ENCODE measurements at regions not wholly inside any gene's neighbourhood (a gene's known extent, or its start where the extent isn't known, plus 50 kb on each side); places are given as distances from the start of the nearest gene placed in this dataset.

DNA sequence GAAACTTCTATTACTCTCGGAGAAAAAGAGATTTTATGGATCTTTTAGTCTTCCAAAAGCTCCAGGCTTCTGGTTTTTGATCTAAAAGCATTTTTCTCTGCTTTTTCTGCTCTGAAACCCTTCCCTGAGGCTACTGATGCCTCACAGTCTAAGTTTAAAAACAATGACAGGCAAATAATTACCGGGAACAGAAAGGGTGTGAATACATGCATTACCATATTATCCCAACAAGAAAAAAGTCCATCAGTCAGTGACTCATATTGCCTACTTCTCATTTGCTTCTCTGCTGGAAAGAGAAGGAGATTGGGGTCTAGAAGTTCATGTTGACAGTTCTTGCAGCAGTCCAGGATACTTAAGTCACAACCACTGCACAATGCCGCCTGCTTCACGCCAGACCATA is 482.9 kb upstream of the C16orf82 start:
- no peak for TF ChIP-seq EZH2 (IDR thresholded peaks at IDR 0.05; ENCODE audit: low read length, missing control alignments)
- TF ChIP-seq, protein P1, sequence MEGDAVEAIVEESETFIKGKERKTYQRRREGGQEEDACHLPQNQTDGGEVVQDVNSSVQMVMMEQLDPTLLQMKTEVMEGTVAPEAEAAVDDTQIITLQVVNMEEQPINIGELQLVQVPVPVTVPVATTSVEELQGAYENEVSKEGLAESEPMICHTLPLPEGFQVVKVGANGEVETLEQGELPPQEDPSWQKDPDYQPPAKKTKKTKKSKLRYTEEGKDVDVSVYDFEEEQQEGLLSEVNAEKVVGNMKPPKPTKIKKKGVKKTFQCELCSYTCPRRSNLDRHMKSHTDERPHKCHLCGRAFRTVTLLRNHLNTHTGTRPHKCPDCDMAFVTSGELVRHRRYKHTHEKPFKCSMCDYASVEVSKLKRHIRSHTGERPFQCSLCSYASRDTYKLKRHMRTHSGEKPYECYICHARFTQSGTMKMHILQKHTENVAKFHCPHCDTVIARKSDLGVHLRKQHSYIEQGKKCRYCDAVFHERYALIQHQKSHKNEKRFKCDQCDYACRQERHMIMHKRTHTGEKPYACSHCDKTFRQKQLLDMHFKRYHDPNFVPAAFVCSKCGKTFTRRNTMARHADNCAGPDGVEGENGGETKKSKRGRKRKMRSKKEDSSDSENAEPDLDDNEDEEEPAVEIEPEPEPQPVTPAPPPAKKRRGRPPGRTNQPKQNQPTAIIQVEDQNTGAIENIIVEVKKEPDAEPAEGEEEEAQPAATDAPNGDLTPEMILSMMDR (conservative IDR thresholded peaks at IDR 0.05 in 1 of 2, IDR thresholded peaks at IDR 0.05 in 1 of 2; ENCODE audit: low read depth in 1 of 2, low read length in 2 of 2) = no peak
- Histone ChIP-seq H3K4me2 (ENCODE audit: extremely low read depth, insufficient read depth, low read length) (no peak overlapping the region), H2AFZ (ENCODE audit: low read length) (no peak overlapping the region), H3K4me3 (replicated peaks in 1 of 4; ENCODE audit: control extremely low read depth in 1 of 4, insufficient read depth in 1 of 4, low read depth in 3 of 4, low read length in 4 of 4) (no peak overlapping the region), H3K4me1 (ENCODE audit: control insufficient read depth, extremely low read depth, insufficient read depth, low read length) (no peaks in the 10 kb centered on the region), H3K79me2 (ENCODE audit: control insufficient read depth, insufficient read depth, low read length) (no peaks in the 10 kb centered on the region), H4K20me1 (ENCODE audit: control insufficient read depth, extremely low read depth, insufficient read depth, low read length) (no peaks in the 10 kb centered on the region), H3K9ac (ENCODE audit: insufficient read depth, low read length) (no peak overlapping the region), H3K27ac (ENCODE audit: insufficient read depth, low read length) (no peak overlapping the region), H3K27me3 (ENCODE audit: control insufficient read depth, insufficient read depth, low read length) (no peaks in the 10 kb centered on the region), H3K9me3 (ENCODE audit: control insufficient read depth, insufficient read depth, low read depth, low read length) (no peaks in the 10 kb centered on the region), H3K36me3 (ENCODE audit: control insufficient read depth, insufficient read depth, low read length) (no peaks in the 10 kb centered on the region)
- DNase-seq (ENCODE audit: low read depth in 2 of 2) = no peak

DNA sequence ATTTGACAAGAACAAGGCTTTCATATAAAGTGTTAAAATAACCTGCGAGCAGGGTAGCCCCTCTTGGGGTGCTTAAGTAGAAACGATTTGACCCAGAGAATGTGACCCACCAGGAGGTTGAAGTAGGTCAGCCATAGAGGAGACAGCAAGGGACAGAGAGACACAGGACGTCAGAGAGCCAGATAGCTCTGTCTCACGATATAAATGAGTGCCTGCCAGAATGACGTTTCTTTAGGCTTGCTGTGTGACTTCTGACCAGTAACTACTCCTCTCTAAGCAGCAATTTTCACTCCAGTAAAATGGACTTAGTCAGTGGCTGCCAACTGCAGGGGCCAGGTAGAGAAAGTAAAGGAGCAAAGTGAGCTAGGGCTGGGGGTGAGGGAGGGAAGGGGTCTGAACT is 473.0 kb upstream of the C16orf82 start:
- TF ChIP-seq, protein P1 (conservative IDR thresholded peaks at IDR 0.05 in 1 of 2, IDR thresholded peaks at IDR 0.05 in 1 of 2; ENCODE audit: low read depth in 1 of 2, low read length in 2 of 2) = no peak
- TF ChIP-seq EZH2 (IDR thresholded peaks at IDR 0.05; ENCODE audit: low read length, missing control alignments) = no peak
- no peaks in the 10 kb centered on the region for H3K4me1 ChIP-seq (ENCODE audit: control insufficient read depth, extremely low read depth, insufficient read depth, low read length)
- H3K4me2 ChIP-seq (ENCODE audit: extremely low read depth, insufficient read depth, low read length) = no peak overlapping the region

DNA sequence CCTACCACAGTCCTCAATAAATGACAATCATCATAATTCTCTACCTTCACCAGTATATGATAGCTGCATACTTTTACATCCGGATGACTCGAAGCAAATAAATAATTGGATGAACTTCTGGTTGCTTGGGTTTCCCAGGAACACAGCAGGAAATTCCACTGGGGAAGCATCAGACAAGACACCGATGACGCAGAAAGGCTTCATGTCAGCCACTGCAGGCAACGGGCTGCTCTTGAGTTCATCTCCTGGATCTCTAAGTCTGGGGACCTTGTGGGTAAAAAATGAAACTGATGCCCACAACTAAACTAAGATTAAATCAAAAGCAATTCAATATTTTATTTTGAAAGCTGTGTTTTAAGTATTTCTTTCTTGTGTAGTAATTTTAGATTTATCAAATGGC is 472.1 kb upstream of the C16orf82 start:
- H3K79me2 ChIP-seq (ENCODE audit: control insufficient read depth, insufficient read depth, low read length) = no peaks in the 10 kb centered on the region
- no peaks in the 10 kb centered on the region for H3K27me3 ChIP-seq (ENCODE audit: control insufficient read depth, insufficient read depth, low read length)
- TF ChIP-seq EZH2 (IDR thresholded peaks at IDR 0.05; ENCODE audit: low read length, missing control alignments) = no peak
- TF ChIP-seq, protein P1 (conservative IDR thresholded peaks at IDR 0.05 in 1 of 2, IDR thresholded peaks at IDR 0.05 in 1 of 2; ENCODE audit: low read depth in 1 of 2, low read length in 2 of 2) = no peak
- no peak overlapping the region for H3K9ac ChIP-seq (ENCODE audit: insufficient read depth, low read length)
- no peak for DNase-seq (ENCODE audit: low read depth in 2 of 2)
- no peaks in the 10 kb centered on the region for H3K9me3 ChIP-seq (ENCODE audit: control insufficient read depth, insufficient read depth, low read depth, low read length)
- no peaks in the 10 kb centered on the region for H3K36me3 ChIP-seq (ENCODE audit: control insufficient read depth, insufficient read depth, low read length)
- H3K4me2 ChIP-seq (ENCODE audit: extremely low read depth, insufficient read depth, low read length) = no peak overlapping the region
- no peak overlapping the region for H3K4me3 ChIP-seq (replicated peaks in 1 of 4; ENCODE audit: control extremely low read depth in 1 of 4, insufficient read depth in 1 of 4, low read depth in 3 of 4, low read length in 4 of 4)
- no peak overlapping the region for H3K27ac ChIP-seq (ENCODE audit: insufficient read depth, low read length)
- no peaks in the 10 kb centered on the region for H3K4me1 ChIP-seq (ENCODE audit: control insufficient read depth, extremely low read depth, insufficient read depth, low read length)
- no peak overlapping the region for H2AFZ ChIP-seq (ENCODE audit: low read length)
- no peaks in the 10 kb centered on the region for H4K20me1 ChIP-seq (ENCODE audit: control insufficient read depth, extremely low read depth, insufficient read depth, low read length)

More for the DNA sequence above, 473.0 kb upstream of the C16orf82 start:
- Histone ChIP-seq H3K9ac (ENCODE audit: insufficient read depth, low read length) (no peak overlapping the region), H2AFZ (ENCODE audit: low read length) (no peak overlapping the region), H3K79me2 (ENCODE audit: control insufficient read depth, insufficient read depth, low read length) (no peaks in the 10 kb centered on the region), H3K27ac (ENCODE audit: insufficient read depth, low read length) (no peak overlapping the region), H3K4me3 (replicated peaks in 1 of 4; ENCODE audit: control extremely low read depth in 1 of 4, insufficient read depth in 1 of 4, low read depth in 3 of 4, low read length in 4 of 4) (no peak overlapping the region), H3K36me3 (ENCODE audit: control insufficient read depth, insufficient read depth, low read length) (no peaks in the 10 kb centered on the region), H3K9me3 (ENCODE audit: control insufficient read depth, insufficient read depth, low read depth, low read length) (no peaks in the 10 kb centered on the region), H3K27me3 (ENCODE audit: control insufficient read depth, insufficient read depth, low read length) (no peaks in the 10 kb centered on the region), H4K20me1 (ENCODE audit: control insufficient read depth, extremely low read depth, insufficient read depth, low read length) (no peaks in the 10 kb centered on the region)
- no peak for DNase-seq (ENCODE audit: low read depth in 2 of 2)

Data from fibroblast of lung (primary cell).